H9 (cell line): ENCODE measurements at regions not wholly inside any gene's neighbourhood (a gene's known extent, or its start where the extent isn't known, plus 50 kb on each side); places are given as distances from the start of the nearest gene placed in this dataset.

ENCODE experiments used
- DNase-seq: peaks from one replicate; pipeline ENCODE4 v3.0.0-alpha.2; 2017
- H2AFZ ChIP-seq: one replicate; pipeline ENCODE4 v1.6.1; 2013; ENCODE audit warnings: mild to moderate bottlenecking, low read length, control low read depth, moderate library complexity
- H2AK5ac ChIP-seq: 2 replicates; pipeline ENCODE4 v1.6.1; 2013; ENCODE audit warnings: low read length, control low read depth, mixed read lengths; ENCODE audit not compliant: insufficient read length
- H2BK120ac ChIP-seq: one replicate; pipeline ENCODE4 v1.6.1; 2013; ENCODE audit warnings: low read depth, mild to moderate bottlenecking, low read length, control low read depth, inconsistent platforms; ENCODE audit not compliant: poor library complexity, severe bottlenecking
- H2BK12ac ChIP-seq: 2 replicates; pipeline ENCODE4 v1.6.1; 2013; ENCODE audit warnings: low read length, control low read depth, mixed read lengths, low read depth; ENCODE audit not compliant: insufficient read length
- H2BK15ac ChIP-seq: 2 replicates; pipeline ENCODE4 v1.6.1; 2013; ENCODE audit warnings: low read depth, low read length, control low read depth
- H2BK20ac ChIP-seq: one replicate; pipeline ENCODE4 v1.6.1; 2013; ENCODE audit warnings: low read depth, mild to moderate bottlenecking, low read length, control low read depth, inconsistent platforms; ENCODE audit not compliant: poor library complexity, severe bottlenecking
- H2BK5ac ChIP-seq: 2 replicates; pipeline ENCODE4 v1.6.1; 2013; ENCODE audit warnings: low read length, control low read depth, mixed read lengths; ENCODE audit not compliant: insufficient read length
- H3K14ac ChIP-seq: 2 replicates; pipeline ENCODE4 v1.6.1; 2013; ENCODE audit warnings: low read length, control low read depth; ENCODE audit not compliant: insufficient read depth
- H3K18ac ChIP-seq: 2 replicates; pipeline ENCODE4 v1.6.1; 2013; ENCODE audit warnings: low read depth, mild to moderate bottlenecking, mixed read lengths, low read length, control low read depth; ENCODE audit not compliant: insufficient read length
- H3K23ac ChIP-seq: 2 replicates; pipeline ENCODE4 v1.6.1; 2013; ENCODE audit warnings: low read length, control low read depth, mixed read lengths, low read depth; ENCODE audit not compliant: insufficient read length
- H3K23me2 ChIP-seq: 2 replicates; pipeline ENCODE4 v1.6.1; 2013; ENCODE audit warnings: low read depth, mild to moderate bottlenecking, mixed read lengths, low read length, control low read depth; ENCODE audit not compliant: insufficient read length, poor library complexity, severe bottlenecking
- H3K27ac ChIP-seq: 2 replicates; pipeline ENCODE4 v1.5.1; 2013; ENCODE audit warnings: low read length, control low read depth, mixed read lengths, low read depth; ENCODE audit not compliant: insufficient read length
- H3K27me3 ChIP-seq: 2 replicates; pipeline ENCODE4 v1.6.1; 2013; ENCODE audit warnings: low read length, control low read depth, inconsistent platforms; ENCODE audit not compliant: insufficient read depth
- H3K4ac ChIP-seq: 2 replicates; pipeline ENCODE4 v1.6.1; 2013; ENCODE audit warnings: low read depth, mild to moderate bottlenecking, control low read depth, inconsistent platforms, low read length, moderate library complexity
- H3K4me1 ChIP-seq: 2 replicates; pipeline ENCODE4 v1.6.1; 2013; ENCODE audit warnings: low read length, control low read depth, inconsistent platforms; ENCODE audit not compliant: insufficient read depth
- H3K4me2 ChIP-seq: 2 replicates; pipeline ENCODE4 v1.6.1; 2013; ENCODE audit warnings: low read length, control low read depth, mixed read lengths; ENCODE audit not compliant: insufficient read length, insufficient read depth
- H3K56ac ChIP-seq: 2 replicates; pipeline ENCODE4 v1.6.1; 2013; ENCODE audit warnings: low read depth, mild to moderate bottlenecking, mixed read lengths, low read length, control low read depth; ENCODE audit not compliant: insufficient read length
- H3K79me1 ChIP-seq: 2 replicates; pipeline ENCODE4 v1.6.1; 2013; ENCODE audit warnings: low read depth, mild to moderate bottlenecking, moderate library complexity, low read length, control low read depth, inconsistent platforms; ENCODE audit not compliant: insufficient read depth, poor library complexity, severe bottlenecking
- H3K79me2 ChIP-seq: 2 replicates; pipeline ENCODE4 v1.6.1; 2013; ENCODE audit warnings: low read length, control low read depth, inconsistent platforms; ENCODE audit not compliant: insufficient read depth
- H3K9ac ChIP-seq: 2 replicates; pipeline ENCODE4 v1.6.1; 2013; ENCODE audit warnings: low read length, control low read depth, mixed read lengths; ENCODE audit not compliant: insufficient read length; ENCODE audit errors: extremely low read depth
- H3K9me3 ChIP-seq: one replicate; pipeline ENCODE4 v1.6.1; 2013; ENCODE audit warnings: low read depth, low read length, inconsistent platforms; ENCODE audit not compliant: control insufficient read depth
- H3T11ph ChIP-seq: one replicate; pipeline ENCODE4 v1.6.1; 2013; ENCODE audit warnings: mild to moderate bottlenecking, low read length, control low read depth, inconsistent platforms
- H4K20me1 ChIP-seq: one replicate; pipeline ENCODE4 v1.6.1; 2013; ENCODE audit not compliant: control insufficient read depth, insufficient read length, insufficient read depth
- H4K5ac ChIP-seq: 2 replicates; pipeline ENCODE4 v1.6.1; 2013; ENCODE audit warnings: low read depth, mild to moderate bottlenecking, mixed read lengths, low read length, control low read depth; ENCODE audit not compliant: insufficient read length
- H4K8ac ChIP-seq: replicated peaks from 2 replicates; pipeline ENCODE4 v1.6.1; 2013; ENCODE audit warnings: low read length, control low read depth, mixed read lengths, low read depth; ENCODE audit not compliant: insufficient read length
- H4K91ac ChIP-seq: 2 replicates; pipeline ENCODE4 v1.6.1; 2013; ENCODE audit warnings: low read depth, mild to moderate bottlenecking, moderate library complexity, mixed read lengths, low read length, control low read depth; ENCODE audit not compliant: insufficient read length
- H3K27ac Mint-ChIP-seq, 3 experiments: 2 replicates in 2 of 3; 3 replicates in 1 of 3; pipeline ENCODE4 v1.8.0; 2020 to 2021; ENCODE audit warnings: mixed read lengths in 3 of 3, mild to moderate bottlenecking in 1 of 3, moderate library complexity in 1 of 3
- H3K27me3 Mint-ChIP-seq: 2 replicates; pipeline ENCODE4 v1.8.0; 2021; ENCODE audit warnings: low read depth, mild to moderate bottlenecking, moderate library complexity, mixed read lengths
- H3K36me3 Mint-ChIP-seq, 3 experiments: 2 replicates in 2 of 3; 3 replicates in 1 of 3; pipeline ENCODE4 v1.8.0; 2020 to 2021; ENCODE audit warnings: low read depth in 3 of 3, mixed read lengths in 3 of 3; ENCODE audit not compliant: insufficient read depth in 1 of 3
- H3K4me1 Mint-ChIP-seq, 2 experiments: 2 replicates each; pipeline ENCODE4 v1.8.0; 2020; ENCODE audit warnings: mixed read lengths in 2 of 2
- H3K4me3 Mint-ChIP-seq, 2 experiments: 2 replicates in 1 of 2; 3 replicates in 1 of 2; pipeline ENCODE4 v1.8.0; 2020 to 2021; ENCODE audit warnings: mild to moderate bottlenecking in 2 of 2, mixed read lengths in 2 of 2, moderate library complexity in 1 of 2
- H3K9me3 Mint-ChIP-seq, 2 experiments: 2 replicates in 1 of 2; 3 replicates in 1 of 2; pipeline ENCODE4 v1.8.0; 2020; ENCODE audit warnings: mild to moderate bottlenecking in 2 of 2, mixed read lengths in 2 of 2, moderate library complexity in 1 of 2
- CTCF ChIP-seq: fragments of 200-600 bp; sonication (generic); conservative IDR thresholded peaks from 3 replicates; pipeline ENCODE4 v1.8.0; 2021; ENCODE audit warnings: antibody characterized with exemption, mild to moderate bottlenecking
- WGBS: extraction: QIAGEN DNeasy Blood & Tissue Kit; methylation state at CpG from one replicate; pipeline ENCODE4 v1.1.7; 2013; ENCODE audit warnings: missing lambda C conversion rate, low lambda C conversion rate, mixed read lengths; ENCODE audit not compliant: insufficient read length; ENCODE audit errors: extremely low coverage; 5-methylcytosine and 5-hydroxymethylcytosine counted together

DNA sequence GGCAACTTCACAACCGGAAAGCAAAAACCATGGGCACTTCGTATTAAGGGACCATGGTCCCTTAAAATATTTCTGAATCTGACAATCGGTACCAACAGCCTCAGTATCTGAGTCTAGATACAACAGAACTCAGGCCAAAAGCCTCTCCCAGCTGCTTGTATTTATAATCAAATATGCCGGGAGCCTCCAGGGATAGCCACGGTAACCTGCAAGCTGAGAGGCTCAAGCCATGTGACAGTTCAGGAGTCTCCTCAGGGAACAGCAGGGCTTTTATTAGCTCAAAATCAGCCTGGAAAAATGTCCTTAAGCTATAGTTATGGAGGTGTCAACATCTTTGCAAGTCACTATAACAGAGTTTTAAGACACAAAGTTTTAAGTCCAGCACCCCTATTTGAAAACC is 352.8 kb upstream of the GYPC start:
- Histone ChIP-seq H2BK120ac (no peak overlapping the region), H4K5ac (no peak overlapping the region), H3K4me2 (no peak overlapping the region), H3K27me3 (no peaks in the 10 kb centered on the region), H2BK12ac (no peak overlapping the region), H3K27ac (no peak overlapping the region), H3K4me1 (peaks cover 3% of the 10 kb centered on the region; the same call in 1 of the 2 replicates), H2AK5ac (no peak overlapping the region), H4K20me1 (no peaks in the 10 kb centered on the region), H2BK15ac (no peak overlapping the region), H3T11ph (no peak overlapping the region), H4K91ac (no peak overlapping the region), H3K79me2 (no peaks in the 10 kb centered on the region), H2BK5ac (no peak overlapping the region), H4K8ac (no peak overlapping the region), H3K56ac (no peak overlapping the region), H3K23me2 (no peaks in the 10 kb centered on the region), H2BK20ac (no peak overlapping the region), H3K9me3 (no peaks in the 10 kb centered on the region), H3K9ac (no peak overlapping the region), H3K14ac (no peak overlapping the region), H2AFZ (no peak overlapping the region), H3K4ac (no peak overlapping the region), H3K23ac (no peak overlapping the region), H3K18ac (no peak overlapping the region), H3K79me1 (no peaks in the 10 kb centered on the region)
- Mint-ChIP-seq H3K4me3 (no peak overlapping the region), H3K27me3 (no peaks in the 10 kb centered on the region), H3K9me3 (no peaks in the 10 kb centered on the region), H3K27ac (peak overlapping the region in 1 of 3 experiments; percentile 12; a peak in 1 of 7 replicates), H3K4me1 (peaks cover 11 to 18% of the 10 kb centered on the region in 2 experiments), H3K36me3 (no peaks in the 10 kb centered on the region)
- no peak for DNase-seq
- no peak for TF ChIP-seq CTCF
- WGBS, result no CpG with 5 or more reads among the region's 5 CpGs
